ENCODE measurements at regions not wholly inside any gene's neighbourhood (a gene's known extent, or its start where the extent isn't known, plus 50 kb on each side); places are given as distances from the start of the nearest gene placed in this dataset.

- DNase-seq (ENCODE audit: low read depth) = no peak
Observed at GRCh38 chr7:85573844-85574243, 387.0 kb upstream of the SEMA3D start.

- no peak for DNase-seq (ENCODE audit: low read depth)
Observed at GRCh38 chr7:85573346-85573745, 386.5 kb upstream of the SEMA3D start.

GRCh38 chr7:85570898-85571297, 384.0 kb upstream of the SEMA3D start:
- no peak for DNase-seq (ENCODE audit: low read depth)

GRCh38 chr7:85567983-85568382, 381.1 kb upstream of the SEMA3D start:
- DNase-seq (ENCODE audit: low read depth) = no peak

- DNase-seq (ENCODE audit: low read depth) = no peak
Observed at GRCh38 chr7:85566095-85566794, 379.4 kb upstream of the SEMA3D start.

- no peak for DNase-seq (ENCODE audit: low read depth)
Observed at GRCh38 chr7:85565276-85565675, 378.4 kb upstream of the SEMA3D start.

- no peak for DNase-seq (ENCODE audit: low read depth)
Observed at GRCh38 chr7:85564861-85565260, 378.0 kb upstream of the SEMA3D start.

GRCh38 chr7:85561706-85562105, 374.9 kb upstream of the SEMA3D start:
- DNase-seq (ENCODE audit: low read depth) = no peak

GRCh38 chr7:85554236-85555178, 367.7 kb upstream of the SEMA3D start:
- DNase-seq (ENCODE audit: low read depth) = peak; percentile 17

GRCh38 chr7:85535974-85536729, 349.3 kb upstream of the SEMA3D start:
- no peak for DNase-seq (ENCODE audit: low read depth)

- no peak for DNase-seq (ENCODE audit: low read depth)
Observed at GRCh38 chr7:85529831-85530230, 343.0 kb upstream of the SEMA3D start.

GRCh38 chr7:85529201-85529600, 342.3 kb upstream of the SEMA3D start:
- no peak for DNase-seq (ENCODE audit: low read depth)

- peak; percentile 38 for DNase-seq (ENCODE audit: low read depth)
Observed at GRCh38 chr7:85528581-85528980, 341.7 kb upstream of the SEMA3D start.

- DNase-seq (ENCODE audit: low read depth) = no peak
Observed at GRCh38 chr7:85525676-85526075, 338.8 kb upstream of the SEMA3D start.

- no peak for DNase-seq (ENCODE audit: low read depth)
Observed at GRCh38 chr7:85522070-85522469, 335.2 kb upstream of the SEMA3D start.

- DNase-seq (ENCODE audit: low read depth) = no peak
Observed at GRCh38 chr7:85521108-85521694, 334.3 kb upstream of the SEMA3D start.

- no peak for DNase-seq (ENCODE audit: low read depth)
Observed at GRCh38 chr7:85520175-85520574, 333.3 kb upstream of the SEMA3D start.

- no peak for DNase-seq (ENCODE audit: low read depth)
Observed at GRCh38 chr7:85516675-85517074, 329.8 kb upstream of the SEMA3D start.

- no peak for DNase-seq (ENCODE audit: low read depth)
Observed at GRCh38 chr7:85512790-85513189, 325.9 kb upstream of the SEMA3D start.

GRCh38 chr7:85510287-85510686, 323.4 kb upstream of the SEMA3D start:
- no peak for DNase-seq (ENCODE audit: low read depth)

- DNase-seq (ENCODE audit: low read depth) = no peak
Observed at GRCh38 chr7:85509476-85509875, 322.6 kb upstream of the SEMA3D start.
